T1000 (cell line): ENCODE measurements at regions not wholly inside any gene's neighbourhood (a gene's known extent, or its start where the extent isn't known, plus 50 kb on each side); places are given as distances from the start of the nearest gene placed in this dataset.

Experiments used
- DNase-seq: peaks from one replicate; lab custom pipeline; 2025; ENCODE audit warnings: mixed read lengths; lab: John Stamatoyannopoulos, UW

- DNase-seq = no peak
Measured at GRCh38 chr4:65918872-65919271, 248.6 kb upstream of the EPHA5 start.

- DNase-seq = no peak
Measured at GRCh38 chr4:65918212-65918611, 247.9 kb upstream of the EPHA5 start.

- DNase-seq = no peak
Measured at GRCh38 chr4:65917486-65917885, 247.2 kb upstream of the EPHA5 start.

DNA sequence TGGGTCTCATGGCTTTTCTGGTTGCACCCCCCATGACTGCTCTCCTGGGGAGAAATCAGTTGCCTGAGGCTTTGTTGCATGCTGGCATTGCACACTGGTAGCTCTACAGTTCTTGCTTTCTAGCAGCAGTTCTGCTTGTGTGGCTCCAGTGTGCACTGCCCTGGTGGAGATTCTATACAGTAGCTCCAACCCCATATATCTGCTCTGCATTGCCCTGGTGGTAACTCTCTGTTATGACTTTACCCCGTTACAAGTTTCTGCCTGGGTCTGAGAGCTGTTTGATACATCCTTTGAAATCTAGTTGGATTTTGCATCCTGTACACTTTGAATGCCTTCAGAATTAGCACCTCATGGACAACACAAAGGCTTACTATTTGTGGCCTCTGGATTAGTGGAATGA is 241.4 kb upstream of the EPHA5 start:
- no peak for DNase-seq

- DNase-seq = no peak
Measured at GRCh38 chr4:65893957-65894755, 223.9 kb upstream of the EPHA5 start.

- no peak for DNase-seq
Measured at GRCh38 chr4:65893271-65893670, 223.0 kb upstream of the EPHA5 start.

- DNase-seq = no peak
Measured at GRCh38 chr4:65880594-65880993, 210.3 kb upstream of the EPHA5 start.

DNA sequence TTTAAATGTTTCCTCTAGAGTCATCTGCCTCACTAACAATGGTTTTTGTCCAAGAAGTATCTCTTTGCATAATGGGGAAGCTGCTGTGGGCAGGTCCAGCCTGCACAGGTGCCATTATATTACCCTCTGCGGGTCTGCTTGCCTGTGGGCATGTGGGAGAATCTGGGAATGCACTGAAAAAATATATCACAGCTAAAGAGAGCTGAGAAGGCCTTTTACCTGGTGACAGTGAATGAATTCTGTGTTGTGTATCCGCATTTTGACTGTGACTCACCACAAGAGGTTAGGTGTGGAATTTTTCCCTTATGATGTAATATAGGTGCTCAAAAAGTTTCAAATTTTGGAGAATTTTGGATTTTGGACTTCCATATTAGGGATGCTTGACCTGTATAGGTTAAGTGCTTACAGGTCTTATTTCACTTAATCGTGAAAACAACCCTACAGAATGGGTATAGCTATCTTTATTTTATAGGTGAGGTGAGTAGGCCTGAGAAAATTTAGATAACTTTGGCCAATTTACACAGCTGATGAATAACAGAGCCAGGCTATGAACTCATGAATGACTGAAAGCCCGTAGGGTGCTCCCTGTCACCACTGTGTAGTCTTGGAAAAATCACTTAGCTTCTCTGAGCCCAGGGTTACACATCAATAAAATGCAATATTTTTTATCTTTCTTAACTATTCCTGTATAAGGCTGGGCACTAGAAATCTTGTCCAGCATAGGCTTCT is 198.0 kb upstream of the EPHA5 start:
- DNase-seq = no peak

DNA sequence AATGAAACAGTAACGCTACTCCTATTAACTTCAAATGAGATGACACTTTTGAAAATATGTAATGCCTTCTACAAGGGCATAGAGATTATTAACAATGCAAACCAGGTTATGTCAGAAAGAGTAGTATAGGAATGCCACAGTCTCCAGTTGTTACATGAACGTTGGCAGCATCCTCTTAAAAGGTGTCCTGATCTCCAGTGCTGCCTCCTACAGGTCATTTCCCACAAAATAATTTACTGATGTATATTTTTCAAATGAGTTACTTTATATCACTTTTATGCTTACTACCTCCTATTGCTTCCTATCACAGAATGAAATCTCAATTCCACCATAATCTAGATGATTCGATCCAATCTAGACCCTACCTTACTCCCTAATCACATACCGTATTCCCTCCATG is 195.2 kb upstream of the EPHA5 start:
- no peak for DNase-seq

DNA sequence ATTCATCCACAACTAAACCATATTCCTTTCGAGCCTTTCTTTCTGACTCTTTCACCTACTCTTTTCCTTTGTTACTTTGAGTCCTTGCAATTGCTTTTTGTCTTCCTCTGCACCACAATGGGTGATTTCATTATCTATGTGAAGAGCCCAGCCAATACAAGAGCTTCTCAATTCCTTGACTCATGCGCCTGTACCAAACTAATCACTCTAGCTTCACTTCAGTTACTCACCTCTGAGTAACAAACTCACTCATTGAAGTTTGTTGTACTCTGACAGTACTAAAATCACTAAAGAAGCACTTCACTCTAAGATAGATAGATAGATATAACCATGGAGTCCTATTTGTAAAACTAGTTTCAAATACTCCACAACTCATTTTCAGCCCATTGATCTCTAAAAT is 191.7 kb upstream of the EPHA5 start:
- DNase-seq = no peak

DNA sequence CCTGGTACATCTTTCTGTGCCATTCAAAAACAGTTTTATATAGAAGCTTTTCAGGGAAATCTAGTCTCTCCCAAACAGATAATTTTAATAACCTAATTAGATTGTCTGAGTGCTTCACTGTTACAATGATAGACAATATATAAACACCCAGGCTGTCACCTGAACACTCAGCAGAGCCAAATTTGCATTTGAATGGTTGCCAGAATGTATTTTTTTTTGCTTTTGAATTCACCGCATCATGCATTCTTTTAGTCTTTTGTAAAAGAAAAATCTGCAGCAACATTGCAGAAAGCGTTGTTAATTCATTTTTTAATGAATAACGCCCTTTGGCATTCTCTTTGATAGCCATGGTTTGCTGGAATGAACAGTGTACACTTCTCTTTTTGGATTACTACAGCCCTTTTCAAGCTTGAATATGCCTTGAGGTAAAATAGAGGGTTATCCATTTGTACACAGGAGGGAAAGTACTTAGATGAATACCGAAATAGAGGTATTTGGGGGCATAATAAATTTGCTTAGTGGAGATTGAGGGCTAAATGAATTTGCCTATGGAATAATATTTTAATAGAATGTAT is 175.0 kb upstream of the EPHA5 start:
- no peak for DNase-seq

GRCh38 chr4:65839164-65839931 is 169.1 kb upstream of the EPHA5 start:
- no peak for DNase-seq

GRCh38 chr4:65834707-65835106 is 164.4 kb upstream of the EPHA5 start:
- no peak for DNase-seq

DNA sequence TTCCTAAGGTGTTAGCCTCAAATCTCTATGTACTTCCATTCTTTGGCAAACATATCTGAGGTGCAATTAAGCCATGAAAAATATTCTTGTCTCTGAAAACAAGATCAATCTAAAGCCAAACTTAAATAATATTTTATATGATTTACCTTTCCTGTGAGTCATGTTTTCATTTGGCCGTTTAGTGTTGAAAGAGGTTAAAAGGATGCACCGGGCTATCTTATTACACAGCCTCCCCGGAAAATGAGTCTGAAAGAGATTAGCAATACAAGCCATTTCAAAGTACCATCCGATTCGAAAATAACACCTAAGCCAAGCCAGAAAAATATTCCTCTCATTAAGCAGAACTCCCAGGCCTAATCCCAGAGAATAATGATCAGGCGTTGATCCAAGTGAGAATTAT is 161.5 kb upstream of the EPHA5 start:
- DNase-seq = no peak

DNA sequence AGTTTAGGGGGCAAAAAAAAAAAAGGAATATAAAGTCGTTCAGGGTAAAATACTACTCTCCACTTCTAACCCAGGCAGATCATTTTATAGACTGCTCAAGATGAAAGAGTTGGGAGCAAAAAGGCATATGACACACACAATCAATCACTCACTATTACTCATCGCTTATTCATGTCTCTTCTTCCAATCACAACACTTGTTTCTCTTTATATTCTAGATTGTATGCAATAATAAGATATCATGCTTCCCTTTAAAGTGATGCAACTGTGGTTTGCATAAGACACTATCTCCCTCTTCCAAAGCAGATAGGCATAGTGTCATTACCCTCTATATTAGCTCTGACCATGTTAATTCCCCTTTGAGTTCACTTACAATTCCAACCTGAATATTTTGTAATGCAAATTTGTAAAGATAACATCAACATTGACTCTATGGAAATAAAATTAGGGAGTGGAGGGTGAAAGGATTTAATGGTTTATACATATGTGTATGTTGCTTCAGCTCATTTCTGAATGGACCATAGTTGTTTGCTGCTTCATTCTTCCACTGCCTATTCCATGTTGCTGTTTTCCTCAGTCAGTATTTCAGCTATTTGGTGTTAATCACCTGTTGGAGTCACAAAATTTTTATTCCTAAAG is 154.9 kb upstream of the EPHA5 start:
- DNase-seq = no peak

DNA sequence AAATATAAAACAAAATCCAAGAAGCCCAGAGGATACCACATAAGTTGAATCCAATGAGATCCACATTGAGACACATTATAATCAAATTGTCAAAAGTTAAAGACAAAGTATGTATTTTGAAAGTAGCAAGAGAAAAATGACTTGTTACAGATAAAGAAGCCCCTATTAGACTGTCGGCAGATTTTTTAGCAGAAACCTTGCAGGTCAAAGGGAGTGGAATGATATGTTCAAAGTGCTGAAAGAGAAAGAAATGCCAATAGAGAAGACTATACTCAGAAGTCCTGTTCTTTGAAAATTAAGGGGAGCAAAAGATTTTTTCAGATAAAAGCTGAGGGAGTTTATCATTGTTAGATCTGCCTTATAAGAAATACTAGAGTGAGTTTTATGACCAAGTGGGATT is 148.9 kb upstream of the EPHA5 start:
- DNase-seq = no peak

- DNase-seq = no peak
Measured at GRCh38 chr4:65805936-65806335, 135.6 kb upstream of the EPHA5 start.

- no peak for DNase-seq
Measured at GRCh38 chr4:65799513-65799912, 129.2 kb upstream of the EPHA5 start.

- DNase-seq = no peak
Measured at GRCh38 chr4:65798498-65799127, 128.3 kb upstream of the EPHA5 start.

- no peak for DNase-seq
Measured at GRCh38 chr4:65791812-65792308, 121.6 kb upstream of the EPHA5 start.

GRCh38 chr4:65791111-65791811 is 121.0 kb upstream of the EPHA5 start:
- no peak for DNase-seq
